ENCODE measurements at regions not wholly inside any gene's neighbourhood (a gene's known extent, or its start where the extent isn't known, plus 50 kb on each side); places are given as distances from the start of the nearest gene placed in this dataset. TPM values are rescaled to one million over a fixed set of nuclear protein-coding genes. Genes with fewer than 3 reads are reported as not detected.
"Not testable (repeated sequence)": the region's sequence is repeated elsewhere in the genome, so short reads cannot be mapped to it uniquely, and the experiment has no call there.

- not testable (repeated sequence) for DNase-seq (ENCODE audit: low read depth in 4 of 6, low spot score in 6 of 6)
- no CpG with 5 or more reads among the region's 10 CpGs for WGBS (ENCODE audit: insufficient coverage)
Observed at GRCh38 chr21:7825627-7826026, 2695.8 kb upstream of the TPTE start.

GRCh38 chr21:7826174-7826573 lies 2695.2 kb upstream of the TPTE start:
- H3K27me3 ChIP-seq (ENCODE audit: control insufficient read depth, insufficient read depth, low read length); DNase-seq (ENCODE audit: low read depth in 4 of 6, low spot score in 6 of 6); H3K36me3 ChIP-seq (ENCODE audit: control insufficient read depth, insufficient read depth, low read length); H3K27ac ChIP-seq (ENCODE audit: low read depth, low read length); H3K4me1 ChIP-seq (ENCODE audit: control insufficient read depth, insufficient read depth, low read length); H3K9me3 ChIP-seq (ENCODE audit: control insufficient read depth, insufficient read depth, low read length); H3K4me3 ChIP-seq (ENCODE audit: low read depth, low read length): not testable (repeated sequence)
- no CpG with 5 or more reads among the region's 6 CpGs for WGBS (ENCODE audit: insufficient coverage)

More at GRCh38 chr21:7825627-7826026, 2695.8 kb upstream of the TPTE start:
- not testable (repeated sequence) for H3K27me3 ChIP-seq (ENCODE audit: control insufficient read depth, insufficient read depth, low read length); H3K9me3 ChIP-seq (ENCODE audit: control insufficient read depth, insufficient read depth, low read length); H3K4me3 ChIP-seq (ENCODE audit: low read depth, low read length); H3K27ac ChIP-seq (ENCODE audit: low read depth, low read length); H3K4me1 ChIP-seq (ENCODE audit: control insufficient read depth, insufficient read depth, low read length); H3K36me3 ChIP-seq (ENCODE audit: control insufficient read depth, insufficient read depth, low read length)

GRCh38 chr21:7828260-7828659 lies 2693.1 kb upstream of the TPTE start:
- H3K4me1 ChIP-seq (ENCODE audit: control insufficient read depth, insufficient read depth, low read length); DNase-seq (ENCODE audit: low read depth in 4 of 6, low spot score in 6 of 6); H3K9me3 ChIP-seq (ENCODE audit: control insufficient read depth, insufficient read depth, low read length); H3K27ac ChIP-seq (ENCODE audit: low read depth, low read length); H3K27me3 ChIP-seq (ENCODE audit: control insufficient read depth, insufficient read depth, low read length); H3K4me3 ChIP-seq (ENCODE audit: low read depth, low read length); H3K36me3 ChIP-seq (ENCODE audit: control insufficient read depth, insufficient read depth, low read length): not testable (repeated sequence)
- WGBS (ENCODE audit: insufficient coverage): no CpG with 5 or more reads among the region's 7 CpGs

GRCh38 chr21:7829411-7829810 lies 2692.0 kb upstream of the TPTE start:
- H3K36me3 ChIP-seq (ENCODE audit: control insufficient read depth, insufficient read depth, low read length); H3K27ac ChIP-seq (ENCODE audit: low read depth, low read length); DNase-seq (ENCODE audit: low read depth in 4 of 6, low spot score in 6 of 6); H3K4me3 ChIP-seq (ENCODE audit: low read depth, low read length); H3K9me3 ChIP-seq (ENCODE audit: control insufficient read depth, insufficient read depth, low read length); H3K4me1 ChIP-seq (ENCODE audit: control insufficient read depth, insufficient read depth, low read length); H3K27me3 ChIP-seq (ENCODE audit: control insufficient read depth, insufficient read depth, low read length): not testable (repeated sequence)
- no CpG with 5 or more reads among the region's 37 CpGs for WGBS (ENCODE audit: insufficient coverage)

GRCh38 chr21:7837315-7837714 lies 2684.1 kb upstream of the TPTE start:
- H3K4me3 ChIP-seq (ENCODE audit: low read depth, low read length): not testable (repeated sequence)

GRCh38 chr21:7853426-7853825 lies 2668.0 kb upstream of the TPTE start:
- not testable (repeated sequence) for DNase-seq (ENCODE audit: low read depth in 4 of 6, low spot score in 6 of 6); H3K27me3 ChIP-seq (ENCODE audit: control insufficient read depth, insufficient read depth, low read length); H3K27ac ChIP-seq (ENCODE audit: low read depth, low read length); H3K4me3 ChIP-seq (ENCODE audit: low read depth, low read length); H3K9me3 ChIP-seq (ENCODE audit: control insufficient read depth, insufficient read depth, low read length); H3K36me3 ChIP-seq (ENCODE audit: control insufficient read depth, insufficient read depth, low read length); H3K4me1 ChIP-seq (ENCODE audit: control insufficient read depth, insufficient read depth, low read length)
- no CpG with 5 or more reads among the region's 3 CpGs for WGBS (ENCODE audit: insufficient coverage)

More at GRCh38 chr21:7837315-7837714, 2684.1 kb upstream of the TPTE start:
- DNase-seq (ENCODE audit: low read depth in 4 of 6, low spot score in 6 of 6); H3K4me1 ChIP-seq (ENCODE audit: control insufficient read depth, insufficient read depth, low read length); H3K27ac ChIP-seq (ENCODE audit: low read depth, low read length); H3K27me3 ChIP-seq (ENCODE audit: control insufficient read depth, insufficient read depth, low read length); H3K9me3 ChIP-seq (ENCODE audit: control insufficient read depth, insufficient read depth, low read length); H3K36me3 ChIP-seq (ENCODE audit: control insufficient read depth, insufficient read depth, low read length): not testable (repeated sequence)
- no CpG with 5 or more reads among the region's 3 CpGs for WGBS (ENCODE audit: insufficient coverage)

GRCh38 chr21:7853836-7854235 lies 2667.5 kb upstream of the TPTE start:
- not testable (repeated sequence) for H3K4me3 ChIP-seq (ENCODE audit: low read depth, low read length); H3K27ac ChIP-seq (ENCODE audit: low read depth, low read length); DNase-seq (ENCODE audit: low read depth in 4 of 6, low spot score in 6 of 6); H3K36me3 ChIP-seq (ENCODE audit: control insufficient read depth, insufficient read depth, low read length); H3K9me3 ChIP-seq (ENCODE audit: control insufficient read depth, insufficient read depth, low read length); H3K4me1 ChIP-seq (ENCODE audit: control insufficient read depth, insufficient read depth, low read length); H3K27me3 ChIP-seq (ENCODE audit: control insufficient read depth, insufficient read depth, low read length)
- WGBS (ENCODE audit: insufficient coverage): no CpG with 5 or more reads among the region's 5 CpGs

Small RNA genes in the stretch of these regions (small RNA-seq; reads per million reads assigned to genes)
- gene RF00614 (ENCODE audit: low replicate concordance): not detected

Measured in spinal cord (tissue), 10 donors.